PC-9 (cell line): ENCODE measurements at regions not wholly inside any gene's neighbourhood (a gene's known extent, or its start where the extent isn't known, plus 50 kb on each side); places are given as distances from the start of the nearest gene placed in this dataset.

ENCODE experiments used
- BruUV-seq: library from RNA; stranded (reverse); fragments of 400-500 nt; replicated peaks from 2 replicates; lab custom pipeline; 2021; lab: Mats Ljungman, UMichigan
- CTCF ChIA-PET: fragments of 300-600 bp; sonication (Branson Sonifier 250); formaldehyde crosslinking; loops from one replicate; lab custom pipeline; 2022; ENCODE audit warnings: antibody characterized with exemption; lab: Charles Lee
- POLR2A ChIA-PET: fragments of 300-600 bp; sonication (Branson Sonifier 250); formaldehyde crosslinking; loops from one replicate; lab custom pipeline; 2022; ENCODE audit warnings: antibody characterized with exemption; ENCODE audit not compliant: unreplicated experiment; lab: Charles Lee
- DNase-seq, 2 experiments: peaks; one replicate each; pipeline versions ENCODE4 v3.0.0 to v3.0.0-alpha.2; 2015 to 2022; ENCODE audit warnings: mixed read lengths in 1 of 2
- H2AFZ ChIP-seq: fragments of 200-600 bp; sonication (generic); 2 replicates; pipeline ENCODE4 v1.8.1; 2017; ENCODE audit warnings: antibody characterized with exemption
- H3F3A ChIP-seq: fragments of 200-600 bp; sonication (generic); 2 replicates; pipeline ENCODE4 v1.8.1; 2017; ENCODE audit warnings: antibody characterized with exemption, mild to moderate bottlenecking, low read depth; ENCODE audit not compliant: insufficient read depth
- H3K27ac ChIP-seq: fragments of 200-600 bp; sonication (generic); 2 replicates; pipeline ENCODE4 v1.6.1; 2016; ENCODE audit warnings: mixed run types
- H3K27me3 ChIP-seq: fragments of 200-600 bp; sonication (generic); 2 replicates; pipeline ENCODE4 v1.6.1; 2016; ENCODE audit warnings: low read depth, mixed run types; ENCODE audit not compliant: insufficient read depth
- H3K36me3 ChIP-seq: fragments of 200-600 bp; sonication (generic); 2 replicates; pipeline ENCODE4 v1.6.1; 2016; ENCODE audit warnings: low read depth, mixed run types
- H3K4me1 ChIP-seq: fragments of 200-600 bp; sonication (generic); replicated peaks from 2 replicates; pipeline ENCODE4 v1.6.1; 2016; ENCODE audit warnings: mixed run types; ENCODE audit not compliant: insufficient read depth
- H3K4me2 ChIP-seq: fragments of 200-600 bp; sonication (generic); 2 replicates; pipeline ENCODE4 v1.6.1; 2017; ENCODE audit warnings: mixed run types
- H3K4me3 ChIP-seq: fragments of 200-600 bp; sonication (generic); 2 replicates; pipeline ENCODE4 v1.6.1; 2016; ENCODE audit warnings: mixed run types
- H3K79me2 ChIP-seq: fragments of 200-600 bp; sonication (generic); 2 replicates; pipeline ENCODE4 v1.6.1; 2017; ENCODE audit warnings: low read depth, mixed run types
- H3K9me2 ChIP-seq: fragments of 200-600 bp; sonication (generic); 2 replicates; pipeline ENCODE4 v1.8.1; 2017; ENCODE audit warnings: mild to moderate bottlenecking; ENCODE audit not compliant: insufficient read depth
- H3K9me3 ChIP-seq: fragments of 200-600 bp; sonication (generic); 2 replicates; pipeline ENCODE4 v1.8.1; 2016; ENCODE audit warnings: low read depth; ENCODE audit not compliant: insufficient read depth
- H4K20me1 ChIP-seq: fragments of 200-600 bp; sonication (generic); 2 replicates; pipeline ENCODE4 v1.8.1; 2017; ENCODE audit not compliant: insufficient read depth
- CTCF ChIP-seq: fragments of 200-600 bp; sonication (generic); conservative IDR thresholded peaks from 2 replicates; pipeline ENCODE4 v1.6.1; 2017; ENCODE audit warnings: mixed run types, antibody characterized with exemption, mild to moderate bottlenecking, moderate library complexity
- EZH2 ChIP-seq: fragments of 200-600 bp; sonication (generic); IDR thresholded peaks from 2 replicates; pipeline ENCODE4 v1.8.0; 2017; ENCODE audit warnings: antibody characterized with exemption, low read depth
- intact Hi-C: fragments of 100-400 bp; cut with micrococcal nuclease; formaldehyde crosslinking; loops from one replicate; pipeline ENCODE4 v1.10.0; 2022; ENCODE audit not compliant: unreplicated experiment

- no peak overlapping the region for H2AFZ ChIP-seq
- no peaks in the 10 kb centered on the region for H3K9me2 ChIP-seq
- no peak overlapping the region for H3K4me2 ChIP-seq
- intact Hi-C loops: no loop called here
- H3K36me3 ChIP-seq: no peaks in the 10 kb centered on the region
- BruUV-seq: no TSS peak
- no peaks in the 10 kb centered on the region for H4K20me1 ChIP-seq
- H3F3A ChIP-seq: no peaks in the 10 kb centered on the region
- POLR2A ChIA-PET: no interaction called here
- H3K79me2 ChIP-seq: no peaks in the 10 kb centered on the region
- H3K9me3 ChIP-seq: no peaks in the 10 kb centered on the region
- no peaks in the 10 kb centered on the region for H3K4me1 ChIP-seq
- CTCF ChIA-PET: no interaction called here
- TF ChIP-seq CTCF (no peak), EZH2 (no peak)
- H3K27ac ChIP-seq: no peak overlapping the region
- H3K4me3 ChIP-seq: no peak overlapping the region
- no peaks in the 10 kb centered on the region for H3K27me3 ChIP-seq
- DNase-seq: no peak
Measured at GRCh38 chr5:99072846-99073245, 144.0 kb upstream of the CHD1 start.

GRCh38 chr5:99070822-99071221, 142.0 kb upstream of the CHD1 start:
- no peak for DNase-seq
- no peak overlapping the region for H3K4me2 ChIP-seq
- intact Hi-C loops: no loop called here
- no peak overlapping the region; the same call in 1 of the 2 replicates for H2AFZ ChIP-seq
- H3K79me2 ChIP-seq: no peaks in the 10 kb centered on the region
- H3F3A ChIP-seq: no peaks in the 10 kb centered on the region
- H3K36me3 ChIP-seq: no peaks in the 10 kb centered on the region
- no peaks in the 10 kb centered on the region for H3K9me3 ChIP-seq
- no peaks in the 10 kb centered on the region for H3K9me2 ChIP-seq
- TF ChIP-seq CTCF (no peak), EZH2 (no peak)
- H3K4me1 ChIP-seq: no peaks in the 10 kb centered on the region
- H3K4me3 ChIP-seq: no peak overlapping the region
- BruUV-seq: no TSS peak
- no peaks in the 10 kb centered on the region for H3K27me3 ChIP-seq
- no peak overlapping the region for H3K27ac ChIP-seq
- no peaks in the 10 kb centered on the region for H4K20me1 ChIP-seq
- CTCF ChIA-PET: no interaction called here
- POLR2A ChIA-PET: no interaction called here

GRCh38 chr5:99070362-99070761, 141.6 kb upstream of the CHD1 start:
- ChIA-PET POLR2A (no interaction called here), CTCF (no interaction called here)
- H4K20me1 ChIP-seq: no peaks in the 10 kb centered on the region
- H3K79me2 ChIP-seq: no peaks in the 10 kb centered on the region
- H3F3A ChIP-seq: no peaks in the 10 kb centered on the region
- intact Hi-C loops: no loop called here
- no peaks in the 10 kb centered on the region for H3K9me3 ChIP-seq
- H2AFZ ChIP-seq: no peak overlapping the region
- no peak overlapping the region for H3K4me3 ChIP-seq
- H3K4me2 ChIP-seq: no peak overlapping the region
- H3K4me1 ChIP-seq: no peaks in the 10 kb centered on the region
- H3K9me2 ChIP-seq: no peaks in the 10 kb centered on the region
- no peaks in the 10 kb centered on the region for H3K36me3 ChIP-seq
- no TSS peak for BruUV-seq
- no peak overlapping the region for H3K27ac ChIP-seq
- TF ChIP-seq CTCF (no peak), EZH2 (no peak)
- no peak for DNase-seq
- no peaks in the 10 kb centered on the region for H3K27me3 ChIP-seq
